Stromal cell of bone marrow (primary cell): ENCODE measurements at regions not wholly inside any gene's neighbourhood (a gene's known extent, or its start where the extent isn't known, plus 50 kb on each side); places are given as distances from the start of the nearest gene placed in this dataset.

Experiments
- DNase-seq: peaks from one replicate; pipeline ENCODE4 v3.0.0-alpha.2; 2012; ENCODE audit warnings: low read depth

DNA sequence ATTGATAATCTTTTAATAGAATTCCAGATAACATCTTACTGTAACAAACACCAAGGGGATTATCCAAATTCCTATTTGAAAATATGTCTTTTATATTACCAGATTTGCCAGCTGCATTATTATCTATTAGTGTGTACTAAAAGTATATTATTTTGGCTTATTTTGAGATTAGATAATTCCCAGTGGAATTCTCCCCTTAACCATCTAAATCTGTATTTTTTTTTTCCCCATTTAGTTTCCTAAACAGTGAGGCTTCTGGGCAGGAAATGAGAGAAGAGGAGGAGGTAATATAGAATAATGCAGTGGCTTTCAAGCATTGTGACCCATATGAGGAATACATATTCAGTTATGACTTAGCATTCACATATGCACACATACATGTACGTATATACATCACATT lies 53.5 kb upstream of the ABL1 start:
- no peak for DNase-seq

- DNase-seq, result no peak
Measured at GRCh38 chr9:130782886-130783530, 52.0 kb upstream of the ABL1 start.

DNA sequence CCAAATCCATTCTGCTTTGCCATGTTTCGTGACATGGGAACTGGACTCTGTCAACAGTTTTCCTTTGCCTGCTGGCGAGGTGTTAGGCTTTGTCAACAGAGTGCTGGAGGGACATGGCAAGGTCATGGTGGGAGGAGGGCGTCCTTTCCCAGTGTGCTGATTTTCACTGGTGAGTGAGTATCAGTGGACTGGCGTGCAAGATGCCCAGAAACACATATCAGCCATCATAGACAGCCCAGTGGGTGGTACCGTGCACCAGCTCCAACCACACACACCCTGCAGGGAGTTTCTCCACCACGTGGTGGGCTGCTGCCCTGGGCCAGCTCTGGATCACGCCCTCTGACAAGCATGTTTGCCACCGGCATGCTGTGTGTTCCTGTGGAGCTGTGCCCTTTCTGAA lies 50.0 kb upstream of the ABL1 start:
- DNase-seq, result no peak
